ENCODE measurements at regions not wholly inside any gene's neighbourhood (a gene's known extent, or its start where the extent isn't known, plus 50 kb on each side); places are given as distances from the start of the nearest gene placed in this dataset.
A peak's percentile ranks its signal among the peaks of the same experiment; 100 is the strongest.

GRCh38 chr15:61621146-61621545, 392.0 kb upstream of the RORA start:
- peak; percentile 30 for DNase-seq

DNA sequence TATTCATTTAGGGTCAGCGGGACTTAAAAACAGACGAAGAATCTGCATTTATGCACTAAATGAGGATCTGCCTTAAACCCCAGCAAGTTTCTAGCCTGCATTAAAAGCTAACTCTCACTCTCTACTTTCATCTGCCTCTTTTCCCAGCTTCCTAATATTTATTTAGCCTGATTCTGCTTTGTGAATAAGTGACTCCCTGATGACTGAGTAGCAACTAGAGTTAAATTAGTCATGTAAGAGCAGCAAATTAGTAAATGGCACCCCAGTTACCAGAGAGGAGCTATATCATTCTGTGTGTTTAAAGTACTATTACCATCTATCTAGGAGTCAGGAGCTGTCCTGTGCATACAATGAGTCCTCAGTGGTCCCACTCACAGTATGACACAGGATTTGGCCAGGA, 391.0 kb upstream of the RORA start:
- DNase-seq: no peak

- no peak for DNase-seq
These were observed 384.6 kb upstream of the RORA start for GRCh38 chr15:61613729-61614128.

GRCh38 chr15:61613138-61613537, 384.0 kb upstream of the RORA start:
- DNase-seq: no peak

DNA sequence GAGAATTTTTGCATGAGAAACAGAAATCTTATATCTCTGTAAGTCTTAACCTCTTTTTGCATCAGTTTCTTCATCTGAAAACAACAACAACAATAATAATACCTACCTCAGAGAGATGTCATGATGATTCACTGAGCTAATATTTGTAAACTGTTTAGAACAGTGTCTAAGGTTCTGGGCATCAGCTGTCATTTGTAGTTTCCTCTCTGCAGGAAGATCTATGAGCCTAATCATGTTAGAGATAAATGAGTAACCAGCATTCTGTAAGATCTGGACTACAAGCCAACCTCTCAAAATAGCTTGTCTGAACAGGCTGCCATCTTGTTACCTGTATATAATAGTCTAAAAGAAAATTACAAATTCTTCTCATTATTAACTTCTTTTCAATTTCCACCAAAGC, 383.0 kb upstream of the RORA start:
- DNase-seq: no peak

DNA sequence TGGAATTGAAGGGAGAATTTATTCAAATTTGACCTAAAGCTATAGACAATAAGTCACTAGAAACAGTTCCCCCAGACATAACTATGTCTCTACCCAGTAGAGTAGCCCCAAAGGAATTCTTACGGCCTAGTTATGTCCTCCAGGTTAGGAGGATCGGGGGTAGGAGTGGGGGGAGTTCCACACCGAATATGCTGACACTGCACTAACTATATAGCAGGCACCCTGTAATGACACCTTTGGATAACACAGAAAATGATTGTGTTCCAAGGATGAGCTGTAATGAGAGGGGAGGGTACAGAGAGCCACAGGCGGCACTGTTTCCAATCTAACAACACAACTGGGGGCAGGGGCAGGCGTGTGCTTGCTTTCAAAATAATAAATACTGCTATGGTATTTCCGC, 376.2 kb upstream of the RORA start:
- no peak for DNase-seq

DNA sequence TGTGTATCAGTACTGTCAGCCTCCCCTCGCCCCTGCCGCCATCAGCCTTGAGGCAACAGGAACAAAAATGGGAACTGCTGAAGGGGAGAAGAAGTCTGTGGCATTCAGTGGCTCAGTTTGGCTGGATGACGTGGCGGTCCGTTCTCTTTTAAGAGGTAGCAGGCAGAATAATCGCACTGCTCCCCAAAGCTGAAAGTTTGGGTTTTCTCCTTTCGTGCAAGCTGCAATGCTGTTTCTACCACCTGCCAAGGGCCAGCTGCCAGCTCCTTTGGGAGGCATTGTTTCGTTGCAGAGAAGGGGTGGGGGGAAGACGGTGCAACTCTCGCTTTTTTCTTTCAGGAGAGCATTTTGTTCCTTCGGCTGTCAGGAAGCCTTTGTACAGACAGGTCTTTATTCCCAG, 369.6 kb upstream of the RORA start:
- DNase-seq: peak; percentile 78

GRCh38 chr15:61584410-61584809, 355.3 kb upstream of the RORA start:
- DNase-seq: no peak

GRCh38 chr15:61582092-61582491, 353.0 kb upstream of the RORA start:
- no peak for DNase-seq

- DNase-seq: no peak
These were observed 346.5 kb upstream of the RORA start for GRCh38 chr15:61575597-61575996.

DNA sequence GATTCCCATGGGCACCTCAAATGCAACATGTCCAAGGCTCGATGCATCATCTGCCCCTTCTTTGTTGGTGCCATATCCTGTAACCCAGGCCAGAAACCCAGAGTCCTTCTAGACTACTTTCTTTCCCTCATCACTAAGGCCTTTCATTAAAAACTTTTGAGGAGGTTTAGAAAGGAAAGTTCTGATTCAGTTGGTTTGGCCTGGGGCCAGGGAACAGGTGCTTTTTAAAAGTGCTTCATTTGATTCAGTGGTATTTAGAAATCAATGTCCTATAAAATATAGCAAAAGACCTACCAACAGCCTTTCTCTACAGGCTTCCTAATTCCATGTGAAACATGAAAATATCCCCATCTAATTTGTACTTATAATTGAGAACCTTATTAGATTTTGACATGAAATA, 341.9 kb upstream of the RORA start:
- DNase-seq: no peak

GRCh38 chr15:61564785-61565184, 335.7 kb upstream of the RORA start:
- DNase-seq: no peak

- no peak for DNase-seq
These were observed 329.4 kb upstream of the RORA start for GRCh38 chr15:61558172-61559136.

DNA sequence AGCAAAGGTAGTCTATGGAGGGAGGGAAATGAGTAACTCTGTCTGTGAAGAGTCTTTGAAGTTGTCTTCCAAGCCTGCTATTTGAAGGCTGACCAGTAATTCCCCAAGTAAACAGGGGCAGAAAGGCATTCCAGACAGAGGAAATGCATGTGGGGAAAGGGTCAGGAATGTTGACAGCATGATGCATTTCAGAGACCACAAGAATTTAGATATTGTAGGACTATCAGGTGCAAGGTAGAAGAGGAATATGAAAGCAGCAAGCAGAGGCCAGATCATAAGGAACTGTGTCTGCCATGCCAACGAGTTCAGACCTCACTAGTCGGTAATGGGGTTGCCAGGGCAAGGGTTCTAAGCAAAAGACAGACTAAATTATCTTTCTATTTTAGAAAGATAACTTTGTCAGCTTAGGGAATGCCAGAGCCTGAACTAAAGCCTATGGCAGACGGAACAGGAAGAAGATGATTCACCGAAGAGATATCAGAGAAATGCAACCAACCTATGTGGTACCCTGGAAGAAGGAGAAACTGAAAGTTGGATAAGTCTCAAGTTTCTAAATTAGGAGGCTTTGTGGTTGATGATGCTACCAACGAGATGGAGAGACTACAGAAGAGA, 327.0 kb upstream of the RORA start:
- DNase-seq: no peak

DNA sequence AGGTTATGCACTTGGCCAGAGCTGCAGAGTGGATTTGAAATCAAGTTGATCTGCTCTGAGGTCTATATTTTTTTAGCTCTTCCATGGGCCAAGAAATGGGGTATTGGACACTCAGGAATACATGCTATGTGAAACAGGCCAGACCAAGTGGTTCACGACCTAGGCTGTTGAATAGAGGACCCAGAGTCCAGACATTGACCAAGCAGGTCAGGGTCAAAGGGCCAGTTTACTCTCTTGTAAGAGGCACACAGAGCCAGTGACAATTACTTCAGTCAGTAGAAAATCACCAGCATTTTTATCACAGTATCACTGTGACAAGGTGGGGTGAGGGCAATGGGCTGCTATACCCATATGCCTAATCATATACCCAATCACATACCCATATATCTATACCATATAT, 320.6 kb upstream of the RORA start:
- DNase-seq: no peak

GRCh38 chr15:61545763-61546162, 316.7 kb upstream of the RORA start:
- DNase-seq: no peak

- DNase-seq: no peak
These were observed 312.4 kb upstream of the RORA start for GRCh38 chr15:61541516-61541915.

- no peak for DNase-seq
These were observed 308.2 kb upstream of the RORA start for GRCh38 chr15:61537337-61537736.

DNA sequence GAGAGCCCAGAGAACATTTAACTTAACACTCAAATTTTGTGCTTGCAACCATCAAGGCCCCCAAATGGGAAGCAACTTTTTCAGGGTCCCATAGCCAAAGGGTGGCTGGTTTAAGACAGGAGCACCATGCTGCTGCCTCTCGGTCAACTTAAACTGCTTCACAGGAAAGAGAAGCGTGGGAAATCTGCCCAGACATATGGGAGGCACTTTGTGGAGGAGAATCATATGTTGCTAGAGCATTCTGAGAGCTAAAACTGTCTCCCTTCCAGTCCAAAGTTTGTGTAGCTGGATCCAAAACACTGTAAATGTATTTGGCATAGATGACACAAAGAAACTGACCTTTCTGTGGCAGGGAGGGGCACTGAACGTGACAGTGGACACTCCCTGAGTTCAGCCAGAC, 305.9 kb upstream of the RORA start:
- DNase-seq: no peak

DNA sequence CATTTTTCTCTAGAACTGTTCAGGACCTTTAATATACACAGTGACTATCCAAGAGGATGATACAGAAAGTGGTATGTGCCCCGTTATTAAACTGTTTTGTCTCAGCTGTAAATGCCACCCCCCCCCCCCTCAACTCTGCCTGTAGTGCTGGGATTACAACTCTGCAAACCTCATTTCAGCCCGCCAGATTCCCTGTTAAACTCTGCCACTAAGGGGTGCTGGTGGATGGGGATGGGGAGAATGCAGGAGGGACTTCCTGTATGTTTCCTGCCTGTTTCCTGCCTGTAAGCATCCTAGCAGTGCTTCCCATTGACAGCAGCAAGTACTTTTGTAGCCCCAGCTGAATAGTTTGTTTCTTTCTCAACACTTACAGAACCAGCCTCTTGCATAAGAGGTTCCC, 301.7 kb upstream of the RORA start:
- no peak for DNase-seq

- DNase-seq: no peak
These were observed 299.4 kb upstream of the RORA start for GRCh38 chr15:61528581-61528910.

DNA sequence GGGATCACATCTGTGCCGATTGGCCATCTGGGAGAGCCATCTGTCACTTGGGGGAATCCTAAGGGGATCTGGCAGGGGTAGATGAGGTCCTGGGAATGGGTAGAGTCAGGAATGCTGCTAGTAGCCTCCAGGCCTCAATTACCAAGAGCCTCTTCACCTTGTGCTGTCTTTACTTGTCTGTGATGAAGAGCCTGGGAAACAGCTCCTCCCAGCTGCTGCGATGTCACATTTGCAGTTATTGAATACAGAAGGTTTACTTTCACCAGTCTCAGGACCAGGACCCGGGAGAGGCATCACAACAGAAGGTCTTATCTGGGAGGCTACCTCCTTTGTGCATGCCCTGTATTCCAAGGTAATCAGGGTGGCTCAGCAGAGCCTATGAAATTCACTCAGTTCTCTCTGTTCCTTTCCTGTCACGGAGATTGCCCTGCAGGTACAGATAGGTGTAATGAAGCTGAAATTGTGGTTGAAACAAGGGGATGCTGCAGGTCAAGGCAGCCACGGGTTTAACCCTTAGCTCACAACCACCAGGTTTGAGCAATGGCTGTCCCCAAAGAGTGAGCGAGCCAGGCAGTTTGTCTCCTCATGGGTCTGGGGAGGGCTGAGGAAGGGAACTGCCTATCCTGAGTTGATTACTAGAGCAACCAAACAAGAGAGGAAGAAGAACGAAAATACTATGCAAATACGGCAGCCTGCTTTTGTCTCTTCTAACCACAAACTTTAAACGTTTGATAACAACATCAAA, 298.9 kb upstream of the RORA start:
- peak; percentile 76 for DNase-seq

DNA sequence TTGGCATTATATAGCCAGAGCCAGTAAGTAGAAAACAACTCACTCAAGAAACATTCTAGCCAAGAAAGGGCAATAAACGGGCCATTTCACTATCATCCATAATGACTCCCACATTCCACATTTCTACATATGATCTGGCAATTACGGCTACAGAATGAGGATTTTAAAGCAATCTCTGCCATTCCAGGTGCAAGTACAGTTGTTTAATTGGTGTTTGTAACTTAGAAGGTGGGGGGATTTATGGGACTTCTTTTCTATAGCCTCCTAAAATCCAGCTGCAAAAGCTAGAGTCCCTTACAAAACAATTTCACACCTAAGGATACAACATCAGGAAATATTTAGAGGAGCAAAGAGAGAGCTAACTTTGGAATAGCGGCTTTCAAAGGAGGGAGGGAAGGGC, 295.4 kb upstream of the RORA start:
- DNase-seq: no peak

- DNase-seq: no peak
These were observed 295.0 kb upstream of the RORA start for GRCh38 chr15:61524086-61524485.

All from NCI-H2171 (cell line).